ENCODE measurements at regions not wholly inside any gene's neighbourhood (a gene's known extent, or its start where the extent isn't known, plus 50 kb on each side); places are given as distances from the start of the nearest gene placed in this dataset.

GRCh38 chr13:68523838-68524424 lies 1293.8 kb upstream of the PCDH9 start:
- Histone ChIP-seq H3K27ac (ENCODE audit: insufficient read depth, low read depth, low read length, poor library complexity, severe bottlenecking) (no peak overlapping the region), H3K4me1 (ENCODE audit: control insufficient read depth, insufficient read depth, low read length) (no peaks in the 10 kb centered on the region), H3K36me3 (ENCODE audit: control insufficient read depth, insufficient read depth, low read length) (no peaks in the 10 kb centered on the region), H3K9me3 (ENCODE audit: control insufficient read depth, low read length) (no peaks in the 10 kb centered on the region), H3K27me3 (ENCODE audit: control insufficient read depth, insufficient read depth, low read length, poor library complexity, severe bottlenecking) (no peaks in the 10 kb centered on the region), H3K4me3 (ENCODE audit: insufficient read depth, low read depth, low read length) (no peak overlapping the region)
- 90 to 92% methylated on average over 30 of the region's 30 CpGs for WGBS, 2 experiments

- no peaks in the 10 kb centered on the region for H3K9me3 ChIP-seq (ENCODE audit: control insufficient read depth, low read length)
- H3K4me1 ChIP-seq (ENCODE audit: control insufficient read depth, insufficient read depth, low read length), result no peaks in the 10 kb centered on the region
- no peaks in the 10 kb centered on the region for H3K27me3 ChIP-seq (ENCODE audit: control insufficient read depth, insufficient read depth, low read length, poor library complexity, severe bottlenecking)
- no peak overlapping the region for H3K4me3 ChIP-seq (ENCODE audit: insufficient read depth, low read depth, low read length)
- no peaks in the 10 kb centered on the region for H3K36me3 ChIP-seq (ENCODE audit: control insufficient read depth, insufficient read depth, low read length)
- no CpG with 5 or more reads among the region's 2 CpGs for WGBS, 2 experiments
- H3K27ac ChIP-seq (ENCODE audit: insufficient read depth, low read depth, low read length, poor library complexity, severe bottlenecking), result no peak overlapping the region
These were observed 1292.0 kb upstream of the PCDH9 start for GRCh38 chr13:68522184-68522583.

- H3K4me1 ChIP-seq (ENCODE audit: control insufficient read depth, insufficient read depth, low read length), result no peaks in the 10 kb centered on the region
- H3K27me3 ChIP-seq (ENCODE audit: control insufficient read depth, insufficient read depth, low read length, poor library complexity, severe bottlenecking), result no peaks in the 10 kb centered on the region
- no peak overlapping the region for H3K27ac ChIP-seq (ENCODE audit: insufficient read depth, low read depth, low read length, poor library complexity, severe bottlenecking)
- no peak overlapping the region for H3K4me3 ChIP-seq (ENCODE audit: insufficient read depth, low read depth, low read length)
- H3K36me3 ChIP-seq (ENCODE audit: control insufficient read depth, insufficient read depth, low read length), result no peaks in the 10 kb centered on the region
- 95 to 97% methylated on average over 4 of the region's 4 CpGs for WGBS, 2 experiments
- H3K9me3 ChIP-seq (ENCODE audit: control insufficient read depth, low read length), result no peaks in the 10 kb centered on the region
These were observed 1279.8 kb upstream of the PCDH9 start for GRCh38 chr13:68509734-68510621.

- H3K4me1 ChIP-seq (ENCODE audit: control insufficient read depth, insufficient read depth, low read length), result no peaks in the 10 kb centered on the region
- H3K36me3 ChIP-seq (ENCODE audit: control insufficient read depth, insufficient read depth, low read length), result no peaks in the 10 kb centered on the region
- H3K27me3 ChIP-seq (ENCODE audit: control insufficient read depth, insufficient read depth, low read length, poor library complexity, severe bottlenecking), result no peaks in the 10 kb centered on the region
- no peaks in the 10 kb centered on the region for H3K9me3 ChIP-seq (ENCODE audit: control insufficient read depth, low read length)
- 86 to 93% methylated on average over 8 of the region's 8 CpGs for WGBS, 2 experiments
- no peak overlapping the region for H3K27ac ChIP-seq (ENCODE audit: insufficient read depth, low read depth, low read length, poor library complexity, severe bottlenecking)
- H3K4me3 ChIP-seq (ENCODE audit: insufficient read depth, low read depth, low read length), result no peak overlapping the region
These were observed 1276.9 kb upstream of the PCDH9 start for GRCh38 chr13:68506888-68507551.

GRCh38 chr13:68490594-68490993 lies 1260.5 kb upstream of the PCDH9 start:
- Histone ChIP-seq H3K27ac (ENCODE audit: insufficient read depth, low read depth, low read length, poor library complexity, severe bottlenecking) (no peak overlapping the region), H3K4me3 (ENCODE audit: insufficient read depth, low read depth, low read length) (no peak overlapping the region), H3K9me3 (ENCODE audit: control insufficient read depth, low read length) (no peaks in the 10 kb centered on the region), H3K27me3 (ENCODE audit: control insufficient read depth, insufficient read depth, low read length, poor library complexity, severe bottlenecking) (no peaks in the 10 kb centered on the region), H3K36me3 (ENCODE audit: control insufficient read depth, insufficient read depth, low read length) (no peaks in the 10 kb centered on the region), H3K4me1 (ENCODE audit: control insufficient read depth, insufficient read depth, low read length) (no peaks in the 10 kb centered on the region)
- 87 to 93% methylated on average over 3 of the region's 4 CpGs for WGBS, 2 experiments

- no peaks in the 10 kb centered on the region for H3K27me3 ChIP-seq (ENCODE audit: control insufficient read depth, insufficient read depth, low read length, poor library complexity, severe bottlenecking)
- no peak overlapping the region for H3K27ac ChIP-seq (ENCODE audit: insufficient read depth, low read depth, low read length, poor library complexity, severe bottlenecking)
- no peaks in the 10 kb centered on the region for H3K36me3 ChIP-seq (ENCODE audit: control insufficient read depth, insufficient read depth, low read length)
- H3K4me1 ChIP-seq (ENCODE audit: control insufficient read depth, insufficient read depth, low read length), result no peaks in the 10 kb centered on the region
- no peaks in the 10 kb centered on the region for H3K9me3 ChIP-seq (ENCODE audit: control insufficient read depth, low read length)
- H3K4me3 ChIP-seq (ENCODE audit: insufficient read depth, low read depth, low read length), result no peak overlapping the region
- 92% methylated on average over 1 to 2 of the region's 2 CpGs for WGBS, 2 experiments
These were observed 1251.0 kb upstream of the PCDH9 start for GRCh38 chr13:68481130-68481529.

GRCh38 chr13:68473834-68474326 lies 1243.7 kb upstream of the PCDH9 start:
- H3K9me3 ChIP-seq (ENCODE audit: control insufficient read depth, low read length), result no peaks in the 10 kb centered on the region
- no peak overlapping the region for H3K27ac ChIP-seq (ENCODE audit: insufficient read depth, low read depth, low read length, poor library complexity, severe bottlenecking)
- H3K36me3 ChIP-seq (ENCODE audit: control insufficient read depth, insufficient read depth, low read length), result no peaks in the 10 kb centered on the region
- no peaks in the 10 kb centered on the region for H3K4me1 ChIP-seq (ENCODE audit: control insufficient read depth, insufficient read depth, low read length)
- WGBS, 2 experiments, result 85% methylated on average over 1 of the region's 1 CpG; no CpG with 5 or more reads in 1 of the 2 experiments
- no peaks in the 10 kb centered on the region for H3K27me3 ChIP-seq (ENCODE audit: control insufficient read depth, insufficient read depth, low read length, poor library complexity, severe bottlenecking)
- no peak overlapping the region for H3K4me3 ChIP-seq (ENCODE audit: insufficient read depth, low read depth, low read length)

- H3K9me3 ChIP-seq (ENCODE audit: control insufficient read depth, low read length), result no peaks in the 10 kb centered on the region
- H3K27ac ChIP-seq (ENCODE audit: insufficient read depth, low read depth, low read length, poor library complexity, severe bottlenecking), result no peak overlapping the region
- no peaks in the 10 kb centered on the region for H3K4me1 ChIP-seq (ENCODE audit: control insufficient read depth, insufficient read depth, low read length)
- no peak overlapping the region for H3K4me3 ChIP-seq (ENCODE audit: insufficient read depth, low read depth, low read length)
- H3K36me3 ChIP-seq (ENCODE audit: control insufficient read depth, insufficient read depth, low read length), result no peaks in the 10 kb centered on the region
- no peaks in the 10 kb centered on the region for H3K27me3 ChIP-seq (ENCODE audit: control insufficient read depth, insufficient read depth, low read length, poor library complexity, severe bottlenecking)
- WGBS, 2 experiments, result 85 to 86% methylated on average over 4 of the region's 4 CpGs
These were observed 1237.0 kb upstream of the PCDH9 start for GRCh38 chr13:68467160-68467559.

GRCh38 chr13:68440874-68441273 lies 1210.7 kb upstream of the PCDH9 start:
- H3K4me1 ChIP-seq (ENCODE audit: control insufficient read depth, insufficient read depth, low read length), result no peaks in the 10 kb centered on the region
- no peaks in the 10 kb centered on the region for H3K36me3 ChIP-seq (ENCODE audit: control insufficient read depth, insufficient read depth, low read length)
- H3K27ac ChIP-seq (ENCODE audit: insufficient read depth, low read depth, low read length, poor library complexity, severe bottlenecking), result no peak overlapping the region
- no peak overlapping the region for H3K4me3 ChIP-seq (ENCODE audit: insufficient read depth, low read depth, low read length)
- no peaks in the 10 kb centered on the region for H3K27me3 ChIP-seq (ENCODE audit: control insufficient read depth, insufficient read depth, low read length, poor library complexity, severe bottlenecking)
- H3K9me3 ChIP-seq (ENCODE audit: control insufficient read depth, low read length), result no peaks in the 10 kb centered on the region

GRCh38 chr13:68439817-68440216 lies 1209.7 kb upstream of the PCDH9 start:
- Histone ChIP-seq H3K27me3 (ENCODE audit: control insufficient read depth, insufficient read depth, low read length, poor library complexity, severe bottlenecking) (no peaks in the 10 kb centered on the region), H3K27ac (ENCODE audit: insufficient read depth, low read depth, low read length, poor library complexity, severe bottlenecking) (no peak overlapping the region), H3K4me1 (ENCODE audit: control insufficient read depth, insufficient read depth, low read length) (no peaks in the 10 kb centered on the region), H3K4me3 (ENCODE audit: insufficient read depth, low read depth, low read length) (no peak overlapping the region), H3K9me3 (ENCODE audit: control insufficient read depth, low read length) (no peaks in the 10 kb centered on the region), H3K36me3 (ENCODE audit: control insufficient read depth, insufficient read depth, low read length) (no peaks in the 10 kb centered on the region)
- WGBS, 2 experiments, result no CpG with 5 or more reads among the region's 1 CpG
